Loucy (cell line): ENCODE measurements at regions not wholly inside any gene's neighbourhood (a gene's known extent, or its start where the extent isn't known, plus 50 kb on each side); places are given as distances from the start of the nearest gene placed in this dataset.

Experiments used
- H2AFZ ChIP-seq: fragments of 200-600 bp; sonication (generic); 2 replicates; pipeline ENCODE4 v1.6.0; 2016; ENCODE audit warnings: antibody characterized with exemption, mild to moderate bottlenecking, low read length, moderate library complexity
- H3F3A ChIP-seq: fragments of 200-600 bp; 2 replicates; pipeline ENCODE4 v1.6.0; 2016; ENCODE audit warnings: antibody characterized with exemption, low read depth, mild to moderate bottlenecking
- H3K27me3 ChIP-seq: fragments of 200-600 bp; sonication (generic); 2 replicates; pipeline ENCODE4 v1.6.1; 2014; ENCODE audit warnings: low read length, mild to moderate bottlenecking; ENCODE audit not compliant: insufficient read depth, poor library complexity, severe bottlenecking
- H3K36me3 ChIP-seq: fragments of 200-600 bp; sonication (generic); 2 replicates; pipeline ENCODE4 v1.6.1; 2016; ENCODE audit warnings: low read length; ENCODE audit not compliant: insufficient read depth
- H3K4me1 ChIP-seq: fragments of 200-600 bp; sonication (generic); 2 replicates; pipeline ENCODE4 v1.5.1; 2014; ENCODE audit warnings: low read length, mild to moderate bottlenecking; ENCODE audit not compliant: insufficient read depth, poor library complexity, severe bottlenecking
- H3K4me2 ChIP-seq: fragments of 200-600 bp; sonication (generic); 2 replicates; pipeline ENCODE4 v1.6.0; 2014; ENCODE audit warnings: antibody characterized with exemption, low read length, low read depth, mild to moderate bottlenecking; ENCODE audit not compliant: poor library complexity, severe bottlenecking
- H3K4me3 ChIP-seq: fragments of 200-600 bp; sonication (generic); 2 replicates; pipeline ENCODE4 v1.5.1; 2014; ENCODE audit warnings: low read length, mild to moderate bottlenecking, mixed read lengths; ENCODE audit not compliant: poor library complexity, severe bottlenecking
- H3K79me2 ChIP-seq: fragments of 200-600 bp; sonication (generic); 2 replicates; pipeline ENCODE4 v1.6.1; 2014; ENCODE audit warnings: low read length; ENCODE audit not compliant: insufficient read depth
- H3K9ac ChIP-seq: fragments of 200-600 bp; sonication (generic); 2 replicates; pipeline ENCODE4 v1.6.0; 2014; ENCODE audit warnings: mild to moderate bottlenecking, low read depth, low read length, moderate library complexity; ENCODE audit not compliant: poor library complexity, severe bottlenecking
- H3K9me2 ChIP-seq: fragments of 200-600 bp; sonication (generic); replicated peaks from 2 replicates; pipeline ENCODE4 v1.6.1; 2016; ENCODE audit warnings: low read depth, low read length, mixed read lengths
- H3K9me3 ChIP-seq: fragments of 200-600 bp; sonication (generic); 2 replicates; pipeline ENCODE4 v1.6.1; 2014; ENCODE audit warnings: mild to moderate bottlenecking, antibody characterized with exemption, low read length, low read depth; ENCODE audit not compliant: insufficient read depth
- H4K20me1 ChIP-seq: fragments of 200-600 bp; sonication (generic); 2 replicates; pipeline ENCODE4 v1.6.0; 2014; ENCODE audit warnings: antibody characterized with exemption, low read length, mild to moderate bottlenecking; ENCODE audit not compliant: insufficient read depth, poor library complexity, severe bottlenecking
- EZH2phosphoT487 ChIP-seq: fragments of 200-600 bp; IDR thresholded peaks from 2 replicates; pipeline ENCODE4 v1.6.1; 2018; ENCODE audit warnings: antibody characterized with exemption, mild to moderate bottlenecking, moderate library complexity, borderline replicate concordance
- TF ChIP-seq, protein P1 (sequence below): fragments of 200-600 bp; sonication (generic); conservative IDR thresholded peaks from 2 replicates; pipeline ENCODE4 v1.5.1; 2014; ENCODE audit warnings: mild to moderate bottlenecking, antibody characterized with exemption, low read length

DNA sequence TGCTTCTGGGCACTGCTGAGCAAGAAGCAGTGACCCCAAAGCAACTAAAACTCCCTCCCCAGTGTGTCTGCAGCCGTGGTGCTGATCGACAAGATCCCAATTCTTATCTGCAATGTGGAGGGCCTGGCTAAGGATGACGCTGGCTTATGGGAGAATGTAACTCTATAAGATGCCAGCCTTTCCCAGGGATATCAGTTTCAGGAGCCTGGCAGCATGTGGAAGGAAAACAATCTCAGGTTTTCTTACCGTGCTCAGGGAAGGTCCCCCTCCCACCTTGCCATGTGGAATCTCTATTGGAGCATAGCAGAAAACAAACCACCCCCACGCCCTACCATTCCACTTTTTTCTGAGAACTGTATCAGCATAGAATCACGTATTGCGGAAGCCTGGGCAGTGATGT lies 87.7 kb upstream of the PTPN3 start:
- Histone ChIP-seq H3K9ac (no peak overlapping the region), H3K79me2 (no peaks in the 10 kb centered on the region), H3K36me3 (no peaks in the 10 kb centered on the region), H4K20me1 (no peaks in the 10 kb centered on the region), H3K4me2 (no peak overlapping the region), H3K27me3 (no peaks in the 10 kb centered on the region), H3K4me3 (no peak overlapping the region), H2AFZ (no peak overlapping the region), H3K9me2 (no peaks in the 10 kb centered on the region), H3K9me3 (no peaks in the 10 kb centered on the region), H3K4me1 (no peaks in the 10 kb centered on the region), H3F3A (no peaks in the 10 kb centered on the region)
- TF ChIP-seq EZH2phosphoT487: no peak
- TF ChIP-seq, protein P1, sequence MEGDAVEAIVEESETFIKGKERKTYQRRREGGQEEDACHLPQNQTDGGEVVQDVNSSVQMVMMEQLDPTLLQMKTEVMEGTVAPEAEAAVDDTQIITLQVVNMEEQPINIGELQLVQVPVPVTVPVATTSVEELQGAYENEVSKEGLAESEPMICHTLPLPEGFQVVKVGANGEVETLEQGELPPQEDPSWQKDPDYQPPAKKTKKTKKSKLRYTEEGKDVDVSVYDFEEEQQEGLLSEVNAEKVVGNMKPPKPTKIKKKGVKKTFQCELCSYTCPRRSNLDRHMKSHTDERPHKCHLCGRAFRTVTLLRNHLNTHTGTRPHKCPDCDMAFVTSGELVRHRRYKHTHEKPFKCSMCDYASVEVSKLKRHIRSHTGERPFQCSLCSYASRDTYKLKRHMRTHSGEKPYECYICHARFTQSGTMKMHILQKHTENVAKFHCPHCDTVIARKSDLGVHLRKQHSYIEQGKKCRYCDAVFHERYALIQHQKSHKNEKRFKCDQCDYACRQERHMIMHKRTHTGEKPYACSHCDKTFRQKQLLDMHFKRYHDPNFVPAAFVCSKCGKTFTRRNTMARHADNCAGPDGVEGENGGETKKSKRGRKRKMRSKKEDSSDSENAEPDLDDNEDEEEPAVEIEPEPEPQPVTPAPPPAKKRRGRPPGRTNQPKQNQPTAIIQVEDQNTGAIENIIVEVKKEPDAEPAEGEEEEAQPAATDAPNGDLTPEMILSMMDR: no peak

DNA sequence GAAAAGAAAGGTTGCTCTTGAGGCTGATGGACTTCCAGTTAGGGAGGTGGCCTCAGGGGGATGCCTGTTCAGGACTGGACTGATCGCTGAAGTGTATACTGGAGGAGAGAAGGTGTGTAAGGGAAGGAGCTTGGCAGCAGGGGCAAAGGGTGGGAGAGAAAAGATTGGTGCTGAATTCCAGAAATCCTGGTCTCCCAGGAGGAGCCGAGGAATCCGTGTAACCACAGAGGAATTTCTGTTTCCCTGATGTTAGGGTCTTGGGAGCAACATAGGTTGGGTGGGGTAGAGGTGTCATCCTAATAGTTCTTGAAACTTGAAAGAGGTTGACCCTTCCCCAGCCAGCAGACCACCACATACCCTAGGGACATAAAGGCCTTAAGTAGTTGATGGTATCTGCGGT lies 88.9 kb upstream of the PTPN3 start:
- H3K4me2 ChIP-seq: no peak overlapping the region
- H3K4me3 ChIP-seq: no peak overlapping the region
- H3K4me1 ChIP-seq: no peaks in the 10 kb centered on the region

DNA sequence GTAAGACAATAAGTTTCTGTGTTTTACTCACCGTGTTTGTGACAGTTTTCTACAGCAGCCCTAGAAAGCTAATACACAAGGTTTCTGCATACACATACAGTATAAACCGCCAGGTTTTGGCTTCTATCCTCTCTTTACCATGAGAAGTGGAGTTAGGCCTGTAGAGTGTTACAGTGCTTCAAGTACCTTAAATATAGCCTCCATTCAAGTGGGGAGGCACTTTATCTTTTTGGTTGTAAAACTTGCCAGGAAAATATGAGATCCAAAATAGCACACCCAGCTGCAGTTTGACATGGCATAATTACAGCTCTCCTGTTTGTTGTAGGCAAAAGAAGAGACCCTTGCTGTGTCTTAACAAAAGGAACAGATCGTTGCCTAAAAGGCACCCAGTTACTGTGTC lies 90.3 kb upstream of the PTPN3 start:
- no peak overlapping the region for H2AFZ ChIP-seq
- H3K4me2 ChIP-seq: no peak overlapping the region
- no peak for TF ChIP-seq EZH2phosphoT487
- TF ChIP-seq, protein P1: no peak
- H3K27me3 ChIP-seq: no peaks in the 10 kb centered on the region
- H3F3A ChIP-seq: no peaks in the 10 kb centered on the region
- H3K9me3 ChIP-seq: no peaks in the 10 kb centered on the region
- H3K9me2 ChIP-seq: no peaks in the 10 kb centered on the region
- no peak overlapping the region for H3K9ac ChIP-seq
- no peak overlapping the region for H3K4me3 ChIP-seq
- H3K4me1 ChIP-seq: no peaks in the 10 kb centered on the region
- no peaks in the 10 kb centered on the region for H4K20me1 ChIP-seq
- H3K79me2 ChIP-seq: no peaks in the 10 kb centered on the region
- no peaks in the 10 kb centered on the region for H3K36me3 ChIP-seq

More for the DNA sequence above, 88.9 kb upstream of the PTPN3 start:
- Histone ChIP-seq H3K9me3 (no peaks in the 10 kb centered on the region), H3K36me3 (no peaks in the 10 kb centered on the region), H2AFZ (no peak overlapping the region), H4K20me1 (no peaks in the 10 kb centered on the region), H3K9ac (no peak overlapping the region), H3F3A (no peaks in the 10 kb centered on the region), H3K79me2 (no peaks in the 10 kb centered on the region), H3K27me3 (no peaks in the 10 kb centered on the region), H3K9me2 (no peaks in the 10 kb centered on the region)
- no peak for TF ChIP-seq EZH2phosphoT487
- TF ChIP-seq, protein P1: no peak
